ENCODE measurements at regions not wholly inside any gene's neighbourhood (a gene's known extent, or its start where the extent isn't known, plus 50 kb on each side); places are given as distances from the start of the nearest gene placed in this dataset.

DNA sequence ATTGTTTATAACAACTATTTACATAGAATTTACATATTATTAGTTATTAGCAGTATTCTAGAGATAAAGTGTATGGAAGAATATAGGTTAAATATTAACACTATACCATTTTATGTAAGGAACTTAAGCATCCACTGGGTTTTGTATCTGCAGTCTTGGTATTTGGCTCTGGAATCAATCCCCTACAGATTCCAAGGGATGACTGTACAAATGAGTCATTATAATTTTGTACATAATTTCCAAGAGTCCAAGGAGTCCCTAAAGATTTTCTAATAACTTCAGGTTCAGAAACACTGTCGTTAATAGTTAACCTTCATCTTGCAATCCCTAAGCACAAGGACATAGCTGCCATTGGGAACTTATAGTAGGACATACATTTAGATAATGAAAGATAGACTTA, 254.8 kb upstream of the PDE4D start:
- Histone ChIP-seq H3K23ac (ENCODE audit: low read length in 2 of 2) (no peak overlapping the region), H3K14ac (ENCODE audit: low read length in 2 of 2) (no peak overlapping the region), H3K9me3 (ENCODE audit: control insufficient read depth, low read length) (peaks cover 6% of the 10 kb centered on the region), H3K9ac (ENCODE audit: low read length) (no peak overlapping the region), H2BK120ac (ENCODE audit: low read depth, low read length) (no peak overlapping the region), H2BK5ac (ENCODE audit: low read depth, low read length, poor library complexity, severe bottlenecking) (no peak overlapping the region), H4K91ac (ENCODE audit: low read length) (no peak overlapping the region), H3K79me1 (replicated peaks; ENCODE audit: low read length, poor library complexity, severe bottlenecking) (no peaks in the 10 kb centered on the region), H3K27ac (ENCODE audit: low read length, poor library complexity, severe bottlenecking) (no peak overlapping the region), H3K36me3 (ENCODE audit: control insufficient read depth in 1 of 2, insufficient read depth in 2 of 2, low read depth in 1 of 2, low read length in 2 of 2) (no peaks in the 10 kb centered on the region), H3K4ac (ENCODE audit: low read depth in 1 of 2, low read length in 2 of 2) (no peak overlapping the region), H3K4me2 (ENCODE audit: low read length, poor library complexity, severe bottlenecking) (no peak overlapping the region), H2BK15ac (ENCODE audit: low read depth, poor library complexity, severe bottlenecking) (no peak overlapping the region), H2BK12ac (ENCODE audit: low read length in 2 of 2) (no peak overlapping the region), H2AK5ac (ENCODE audit: low read length, severe bottlenecking) (no peak overlapping the region), H3K4me3 (ENCODE audit: insufficient read depth in 1 of 2, low read depth in 1 of 2, low read length in 2 of 2) (no peak overlapping the region), H3K27me3 (ENCODE audit: control insufficient read depth in 1 of 2, insufficient read depth in 1 of 2, low read length in 2 of 2) (no peaks in the 10 kb centered on the region), H4K8ac (ENCODE audit: low read length) (no peak overlapping the region), H2AFZ (ENCODE audit: low read depth, low read length) (no peak overlapping the region), H3K18ac (ENCODE audit: low read depth in 1 of 2, low read length in 2 of 2) (no peak overlapping the region), H3K4me1 (ENCODE audit: control insufficient read depth, insufficient read depth, low read depth, low read length) (no peaks in the 10 kb centered on the region)
- no CpG with 5 or more reads among the region's 1 CpG for WGBS
- DNase-seq: no peak

DNA sequence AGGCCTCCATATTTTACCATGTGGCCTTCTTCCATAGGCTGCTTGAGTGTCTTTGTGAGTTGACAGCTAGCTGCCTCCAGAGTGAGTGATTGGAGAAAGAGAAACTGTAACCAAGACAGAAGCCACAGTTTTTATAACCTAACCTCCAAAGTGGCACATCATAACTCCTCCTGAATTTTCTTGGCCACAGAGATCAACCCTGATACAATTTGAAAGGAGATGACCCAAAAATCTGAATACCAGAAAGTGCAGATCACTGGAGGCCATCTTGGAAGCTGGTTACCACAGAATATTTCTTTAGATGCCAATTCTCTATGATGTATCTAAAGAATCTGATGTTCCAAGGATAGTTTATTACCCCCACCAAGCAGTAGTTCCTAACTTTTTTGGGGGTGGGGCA, 254.3 kb upstream of the PDE4D start:
- H2AK5ac ChIP-seq (ENCODE audit: low read length, severe bottlenecking): no peak overlapping the region
- H3K14ac ChIP-seq (ENCODE audit: low read length in 2 of 2): no peak overlapping the region
- H3K4me1 ChIP-seq (ENCODE audit: control insufficient read depth, insufficient read depth, low read depth, low read length): no peaks in the 10 kb centered on the region
- no peak overlapping the region for H3K27ac ChIP-seq (ENCODE audit: low read length, poor library complexity, severe bottlenecking)
- no peak overlapping the region for H2BK5ac ChIP-seq (ENCODE audit: low read depth, low read length, poor library complexity, severe bottlenecking)
- H3K27me3 ChIP-seq (ENCODE audit: control insufficient read depth in 1 of 2, insufficient read depth in 1 of 2, low read length in 2 of 2): no peaks in the 10 kb centered on the region
- no peak overlapping the region for H3K23ac ChIP-seq (ENCODE audit: low read length in 2 of 2)
- DNase-seq: no peak
- no peaks in the 10 kb centered on the region for H3K36me3 ChIP-seq (ENCODE audit: control insufficient read depth in 1 of 2, insufficient read depth in 2 of 2, low read depth in 1 of 2, low read length in 2 of 2)
- no peak overlapping the region for H2BK12ac ChIP-seq (ENCODE audit: low read length in 2 of 2)
- no peak overlapping the region for H3K18ac ChIP-seq (ENCODE audit: low read depth in 1 of 2, low read length in 2 of 2)
- no peak overlapping the region for H4K91ac ChIP-seq (ENCODE audit: low read length)
- H4K8ac ChIP-seq (ENCODE audit: low read length): no peak overlapping the region
- no peak overlapping the region for H3K4me2 ChIP-seq (ENCODE audit: low read length, poor library complexity, severe bottlenecking)
- H2BK15ac ChIP-seq (ENCODE audit: low read depth, poor library complexity, severe bottlenecking): no peak overlapping the region
- no peak overlapping the region for H3K4ac ChIP-seq (ENCODE audit: low read depth in 1 of 2, low read length in 2 of 2)
- H3K9me3 ChIP-seq (ENCODE audit: control insufficient read depth, low read length): peaks cover 6% of the 10 kb centered on the region
- H3K9ac ChIP-seq (ENCODE audit: low read length): no peak overlapping the region
- H3K4me3 ChIP-seq (ENCODE audit: insufficient read depth in 1 of 2, low read depth in 1 of 2, low read length in 2 of 2): no peak overlapping the region
- no peak overlapping the region for H2BK120ac ChIP-seq (ENCODE audit: low read depth, low read length)
- H2AFZ ChIP-seq (ENCODE audit: low read depth, low read length): no peak overlapping the region
- no peaks in the 10 kb centered on the region for H3K79me1 ChIP-seq (replicated peaks; ENCODE audit: low read length, poor library complexity, severe bottlenecking)

DNA sequence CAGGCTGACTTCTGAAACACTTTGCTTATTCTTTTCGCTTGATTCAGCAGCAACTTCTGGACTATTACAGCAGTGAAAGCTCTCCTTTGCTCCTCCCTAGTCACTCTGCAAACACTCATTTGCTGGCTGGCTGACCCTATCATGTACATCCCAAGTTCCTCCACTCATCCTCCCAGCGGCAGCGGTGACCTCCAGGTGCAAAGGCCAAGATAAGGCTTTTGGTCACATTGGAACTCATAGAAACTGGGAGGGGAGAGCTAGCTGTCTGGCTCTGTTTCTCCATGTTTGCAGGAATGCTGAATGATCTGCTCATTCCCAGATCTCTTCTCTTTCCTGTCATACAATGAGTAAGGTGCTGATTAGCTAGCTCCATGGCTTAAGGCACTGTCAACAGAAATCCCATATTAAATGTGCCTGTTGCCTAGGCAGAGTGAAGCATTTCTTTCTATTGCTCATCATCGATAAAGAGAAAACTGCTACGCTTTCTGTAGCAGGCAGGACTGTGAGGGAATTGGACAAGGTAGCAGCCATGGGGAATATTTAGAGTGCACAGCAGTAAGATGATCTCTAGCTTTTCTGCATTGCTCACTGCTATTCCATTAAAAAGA, 250.5 kb upstream of the PDE4D start:
- H3K79me1 ChIP-seq (replicated peaks; ENCODE audit: low read length, poor library complexity, severe bottlenecking): no peaks in the 10 kb centered on the region
- no peak overlapping the region for H4K91ac ChIP-seq (ENCODE audit: low read length)
- no peaks in the 10 kb centered on the region for H3K9me3 ChIP-seq (ENCODE audit: control insufficient read depth, low read length)
- H4K8ac ChIP-seq (ENCODE audit: low read length): no peak overlapping the region
- no peaks in the 10 kb centered on the region for H3K27me3 ChIP-seq (ENCODE audit: control insufficient read depth in 1 of 2, insufficient read depth in 1 of 2, low read length in 2 of 2)
- H3K4ac ChIP-seq (ENCODE audit: low read depth in 1 of 2, low read length in 2 of 2): no peak overlapping the region
- no peak overlapping the region for H2BK12ac ChIP-seq (ENCODE audit: low read length in 2 of 2)
- no peak overlapping the region for H3K14ac ChIP-seq (ENCODE audit: low read length in 2 of 2)
- no peak overlapping the region for H3K4me3 ChIP-seq (ENCODE audit: insufficient read depth in 1 of 2, low read depth in 1 of 2, low read length in 2 of 2)
- no peak overlapping the region for H3K4me2 ChIP-seq (ENCODE audit: low read length, poor library complexity, severe bottlenecking)
- H3K9ac ChIP-seq (ENCODE audit: low read length): no peak overlapping the region
- 91% methylated on average over 5 of the region's 5 CpGs for WGBS
- H2BK5ac ChIP-seq (ENCODE audit: low read depth, low read length, poor library complexity, severe bottlenecking): no peak overlapping the region
- no peak overlapping the region for H2AFZ ChIP-seq (ENCODE audit: low read depth, low read length)
- H2BK15ac ChIP-seq (ENCODE audit: low read depth, poor library complexity, severe bottlenecking): no peak overlapping the region
- H2AK5ac ChIP-seq (ENCODE audit: low read length, severe bottlenecking): no peak overlapping the region
- no peak overlapping the region for H3K18ac ChIP-seq (ENCODE audit: low read depth in 1 of 2, low read length in 2 of 2)
- no peak for DNase-seq
- no peaks in the 10 kb centered on the region for H3K4me1 ChIP-seq (ENCODE audit: control insufficient read depth, insufficient read depth, low read depth, low read length)
- H3K36me3 ChIP-seq (ENCODE audit: control insufficient read depth in 1 of 2, insufficient read depth in 2 of 2, low read depth in 1 of 2, low read length in 2 of 2): no peaks in the 10 kb centered on the region
- H2BK120ac ChIP-seq (ENCODE audit: low read depth, low read length): no peak overlapping the region
- no peak overlapping the region for H3K27ac ChIP-seq (ENCODE audit: low read length, poor library complexity, severe bottlenecking)
- no peak overlapping the region for H3K23ac ChIP-seq (ENCODE audit: low read length in 2 of 2)

DNA sequence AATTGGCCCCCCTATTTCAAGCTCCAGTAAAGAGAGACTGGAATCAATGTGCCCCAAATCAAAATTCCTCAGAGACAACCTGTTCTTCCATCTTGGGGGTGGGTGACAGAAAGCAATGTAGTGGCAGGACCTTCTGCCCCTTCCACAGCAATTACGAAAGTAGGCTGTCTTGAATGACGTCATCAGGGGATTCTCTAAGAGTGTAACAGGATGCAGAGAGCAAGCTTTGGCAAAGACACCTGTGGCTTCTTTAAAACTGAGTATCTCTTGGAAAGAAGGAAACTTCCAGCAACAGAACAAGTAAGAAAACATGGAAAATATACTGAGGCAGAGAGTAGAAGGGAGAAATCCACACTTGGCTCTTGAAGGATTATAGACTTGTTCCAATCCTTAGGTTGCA, 247.6 kb upstream of the PDE4D start:
- H3K4me2 ChIP-seq (ENCODE audit: low read length, poor library complexity, severe bottlenecking): no peak overlapping the region
- no peaks in the 10 kb centered on the region for H3K4me1 ChIP-seq (ENCODE audit: control insufficient read depth, insufficient read depth, low read depth, low read length)
- H3K9ac ChIP-seq (ENCODE audit: low read length): no peak overlapping the region
- no peak overlapping the region for H3K27ac ChIP-seq (ENCODE audit: low read length, poor library complexity, severe bottlenecking)
- no peak overlapping the region for H4K8ac ChIP-seq (ENCODE audit: low read length)
- H3K9me3 ChIP-seq (ENCODE audit: control insufficient read depth, low read length): no peaks in the 10 kb centered on the region
- no peak overlapping the region for H3K23ac ChIP-seq (ENCODE audit: low read length in 2 of 2)
- no peak overlapping the region for H4K91ac ChIP-seq (ENCODE audit: low read length)
- H2BK15ac ChIP-seq (ENCODE audit: low read depth, poor library complexity, severe bottlenecking): no peak overlapping the region
- no peak overlapping the region for H2AK5ac ChIP-seq (ENCODE audit: low read length, severe bottlenecking)
- no peak for DNase-seq
- no peak overlapping the region for H2AFZ ChIP-seq (ENCODE audit: low read depth, low read length)
- H3K4ac ChIP-seq (ENCODE audit: low read depth in 1 of 2, low read length in 2 of 2): no peak overlapping the region
- H3K18ac ChIP-seq (ENCODE audit: low read depth in 1 of 2, low read length in 2 of 2): no peak overlapping the region
- H3K4me3 ChIP-seq (ENCODE audit: insufficient read depth in 1 of 2, low read depth in 1 of 2, low read length in 2 of 2): no peak overlapping the region
- no peaks in the 10 kb centered on the region for H3K79me1 ChIP-seq (replicated peaks; ENCODE audit: low read length, poor library complexity, severe bottlenecking)
- H2BK12ac ChIP-seq (ENCODE audit: low read length in 2 of 2): no peak overlapping the region
- no peaks in the 10 kb centered on the region for H3K36me3 ChIP-seq (ENCODE audit: control insufficient read depth in 1 of 2, insufficient read depth in 2 of 2, low read depth in 1 of 2, low read length in 2 of 2)
- no peaks in the 10 kb centered on the region for H3K27me3 ChIP-seq (ENCODE audit: control insufficient read depth in 1 of 2, insufficient read depth in 1 of 2, low read length in 2 of 2)
- H2BK5ac ChIP-seq (ENCODE audit: low read depth, low read length, poor library complexity, severe bottlenecking): no peak overlapping the region
- H3K14ac ChIP-seq (ENCODE audit: low read length in 2 of 2): no peak overlapping the region
- no peak overlapping the region for H2BK120ac ChIP-seq (ENCODE audit: low read depth, low read length)
- WGBS: 75% methylated on average over 2 of the region's 2 CpGs
